HG03342 (cell line): ENCODE measurements at regions not wholly inside any gene's neighbourhood (a gene's known extent, or its start where the extent isn't known, plus 50 kb on each side); places are given as distances from the start of the nearest gene placed in this dataset.
"Not testable (repeated sequence)": the region's sequence is repeated elsewhere in the genome, so short reads cannot be mapped to it uniquely, and the experiment has no call there.

Experiments used
- ATAC-seq: cut with Tn5 transposase; IDR thresholded peaks from one replicate; pipeline ENCODE4 v1.9.1; 2021; ENCODE audit warnings: mild to moderate bottlenecking, moderate library complexity; ENCODE audit not compliant: unreplicated experiment

- no peak for ATAC-seq
Measured at GRCh38 chr4:124433500-124433899, 279.0 kb downstream of the ANKRD50 start.

DNA sequence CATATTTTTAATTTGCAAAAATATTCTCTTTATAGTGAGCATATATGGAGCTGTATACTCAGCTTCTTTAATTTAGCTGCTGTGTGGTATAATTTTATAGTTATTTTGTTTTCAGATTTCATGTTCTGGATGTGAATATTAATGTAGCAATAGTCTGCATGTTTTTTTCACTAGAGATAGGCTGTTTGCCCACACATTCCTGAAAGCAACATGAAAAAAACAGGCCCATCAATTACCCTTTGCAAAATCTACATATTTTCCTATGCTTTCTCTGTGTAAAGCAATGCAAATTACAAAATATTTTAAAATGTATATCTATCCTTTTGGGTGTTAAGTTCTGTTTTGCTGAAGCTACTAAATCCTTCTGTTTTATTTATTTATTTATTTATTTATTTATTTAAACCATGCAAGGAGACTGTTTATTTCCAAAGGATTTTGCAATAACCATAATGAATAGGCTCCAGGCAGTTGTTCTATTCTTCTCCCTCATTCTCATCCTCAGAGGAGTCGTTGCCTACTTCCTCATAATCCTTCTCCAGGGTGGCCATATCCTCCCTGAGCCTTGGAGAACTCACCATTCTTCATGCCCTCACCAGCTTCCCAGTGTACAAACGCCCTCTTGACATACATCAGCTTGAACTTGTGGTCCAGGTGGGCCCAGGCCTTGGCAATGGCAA, 277.1 kb downstream of the ANKRD50 start:
- no peak for ATAC-seq

GRCh38 chr4:124437853-124438495, 274.6 kb downstream of the ANKRD50 start:
- no peak for ATAC-seq

GRCh38 chr4:124445071-124445470, 267.5 kb downstream of the ANKRD50 start:
- ATAC-seq, result no peak

DNA sequence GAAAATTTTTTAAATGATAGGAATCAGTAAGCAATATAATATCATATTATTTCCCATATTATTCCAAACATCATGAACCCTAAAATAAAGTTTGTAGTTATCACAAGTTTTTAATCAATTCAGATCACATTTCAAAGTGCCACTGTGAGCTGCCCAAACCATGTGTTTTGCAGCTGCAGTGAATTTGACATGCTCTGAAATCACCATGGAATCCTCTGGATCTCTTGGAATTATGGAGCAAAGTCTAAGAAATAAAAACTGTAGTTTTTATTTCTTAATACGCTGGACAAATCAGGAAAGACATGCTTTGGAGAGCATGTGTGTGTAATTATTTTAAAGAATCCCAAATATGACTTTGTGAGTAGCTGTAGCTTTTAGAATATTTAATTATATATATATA, 262.7 kb downstream of the ANKRD50 start:
- ATAC-seq, result no peak

DNA sequence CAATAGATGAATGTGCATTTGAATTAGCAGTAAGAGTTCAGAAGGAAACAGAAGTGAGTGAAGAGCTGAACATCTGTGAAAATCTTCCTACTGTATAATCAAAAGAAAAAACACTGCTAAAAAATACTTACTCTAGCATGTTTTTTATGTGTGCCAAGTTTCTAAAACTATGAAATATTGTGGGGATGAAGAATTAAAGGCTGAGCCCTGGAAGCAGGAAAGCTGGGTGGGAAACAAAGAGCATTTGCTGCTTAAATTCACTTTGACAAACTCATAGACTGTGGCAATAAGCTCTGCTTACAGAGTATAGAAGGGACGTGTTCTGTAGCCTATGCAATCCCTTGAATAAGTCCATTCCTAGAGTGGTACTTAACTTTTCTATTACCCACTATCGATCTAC, 261.7 kb downstream of the ANKRD50 start:
- no peak for ATAC-seq

- no peak for ATAC-seq
Measured at GRCh38 chr4:124454772-124455270, 257.7 kb downstream of the ANKRD50 start.

DNA sequence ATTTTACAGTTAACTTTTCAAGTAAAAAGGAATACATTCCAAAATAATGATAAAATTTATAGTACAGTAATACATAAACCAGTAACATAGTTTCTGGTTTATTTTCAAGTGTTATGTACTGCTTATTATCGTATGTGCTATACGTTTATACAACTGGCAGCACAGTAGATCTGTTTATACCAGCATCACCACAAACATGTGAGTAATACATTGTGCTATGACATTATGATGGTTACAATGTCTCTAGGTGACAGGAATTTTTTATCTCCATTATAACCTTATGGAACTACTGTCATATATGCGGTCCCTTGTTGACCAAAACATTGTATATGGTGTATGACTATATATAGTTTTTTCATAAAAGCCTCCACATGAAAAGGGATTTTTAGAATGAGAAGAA, 256.9 kb downstream of the ANKRD50 start:
- no peak for ATAC-seq

DNA sequence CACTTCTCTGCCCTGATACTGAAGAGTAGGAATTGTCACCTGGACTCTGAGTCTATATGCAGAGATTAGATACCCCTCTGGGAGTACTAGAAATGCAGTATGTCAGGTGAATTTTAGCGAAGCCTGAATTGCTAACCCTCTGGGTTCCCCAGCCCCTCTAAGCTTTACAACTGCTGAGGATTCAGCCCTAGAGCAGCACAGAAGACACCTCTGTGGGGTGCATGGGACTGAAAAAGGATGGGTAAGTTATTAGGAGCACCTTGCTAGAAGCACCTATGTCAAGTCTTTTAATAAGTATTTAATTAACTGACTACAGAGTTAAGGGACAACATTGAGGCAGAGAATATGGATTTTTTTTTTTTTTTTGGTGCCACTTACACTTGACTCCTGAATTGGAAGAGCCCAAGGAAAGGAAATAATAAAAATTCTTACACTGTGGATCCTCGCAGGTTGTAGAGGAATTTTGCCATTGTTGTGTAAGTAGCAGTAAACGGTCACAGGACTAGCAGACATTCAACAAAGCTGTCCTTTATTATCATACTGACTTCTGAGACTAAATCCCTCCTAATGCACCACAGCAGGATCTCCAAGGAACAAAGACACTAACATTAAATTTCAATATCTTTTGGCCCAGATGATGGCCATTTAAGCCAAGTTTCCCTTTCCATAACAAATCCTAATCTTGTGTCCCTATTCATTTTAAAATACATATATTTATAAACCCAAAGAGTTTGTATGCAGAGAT, 253.2 kb downstream of the ANKRD50 start:
- ATAC-seq, result no peak

- ATAC-seq, result no peak
Measured at GRCh38 chr4:124459941-124460310, 252.6 kb downstream of the ANKRD50 start.

GRCh38 chr4:124461592-124461991, 250.9 kb downstream of the ANKRD50 start:
- not testable (repeated sequence) for ATAC-seq

DNA sequence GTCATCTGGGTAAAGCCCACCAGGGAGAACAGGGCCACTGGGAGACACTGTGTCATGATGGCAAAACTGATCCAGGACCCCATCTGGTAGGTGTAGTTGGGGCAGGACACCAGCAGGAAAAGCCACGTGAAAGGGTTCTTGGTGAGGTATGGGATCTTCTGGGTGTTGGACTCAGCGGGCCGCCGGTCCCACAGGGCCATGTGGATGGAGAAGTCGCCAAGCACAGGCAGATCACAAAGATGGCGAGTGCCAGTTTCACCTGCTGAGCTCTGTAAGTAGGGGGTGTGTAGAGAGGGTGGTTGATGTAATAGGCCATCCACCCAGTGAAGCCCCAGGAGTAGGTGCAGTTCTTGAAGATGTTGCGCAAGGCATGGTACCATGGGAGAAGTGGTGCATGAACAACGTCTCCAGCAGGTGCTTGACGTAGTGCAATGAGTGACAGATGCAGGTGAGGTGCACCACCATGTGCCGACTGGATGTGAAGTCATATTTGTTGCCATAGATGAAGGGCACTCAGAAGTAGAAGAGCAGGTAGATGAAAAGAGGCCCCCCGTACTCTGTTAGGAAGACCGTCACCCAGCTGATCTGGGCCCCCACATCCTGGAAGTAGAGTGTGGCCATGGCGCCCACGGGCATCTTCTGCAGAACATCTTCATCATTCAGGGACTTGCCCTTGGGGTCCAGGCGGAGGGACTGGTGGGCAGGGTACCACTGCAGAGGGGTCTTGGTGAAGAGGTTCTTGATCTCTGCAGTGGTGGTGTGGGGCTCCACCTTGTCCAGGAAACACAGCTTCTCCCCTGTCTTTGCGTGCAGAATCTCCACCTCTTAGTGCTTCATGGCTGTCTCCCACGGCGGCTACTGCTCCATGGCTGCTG, 249.3 kb downstream of the ANKRD50 start:
- no peak for ATAC-seq

DNA sequence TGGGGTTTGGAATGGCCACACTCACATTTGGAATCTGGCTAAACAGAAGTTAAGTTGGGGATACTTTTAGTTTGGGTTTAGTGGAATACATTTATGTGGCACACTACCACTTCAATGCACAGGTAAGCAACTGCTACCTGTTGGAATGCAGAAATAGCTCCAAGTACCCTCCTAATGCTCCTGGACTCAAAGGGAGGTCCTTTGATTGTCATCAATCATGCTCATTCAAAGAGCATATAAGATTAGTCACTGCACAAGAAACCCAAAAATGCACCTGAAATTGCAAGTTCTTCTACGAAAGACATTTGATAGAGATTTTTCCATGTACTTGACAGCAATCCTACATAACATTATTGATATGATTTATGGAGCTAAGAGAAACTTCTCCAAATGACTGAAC, 247.7 kb downstream of the ANKRD50 start:
- ATAC-seq, result no peak

DNA sequence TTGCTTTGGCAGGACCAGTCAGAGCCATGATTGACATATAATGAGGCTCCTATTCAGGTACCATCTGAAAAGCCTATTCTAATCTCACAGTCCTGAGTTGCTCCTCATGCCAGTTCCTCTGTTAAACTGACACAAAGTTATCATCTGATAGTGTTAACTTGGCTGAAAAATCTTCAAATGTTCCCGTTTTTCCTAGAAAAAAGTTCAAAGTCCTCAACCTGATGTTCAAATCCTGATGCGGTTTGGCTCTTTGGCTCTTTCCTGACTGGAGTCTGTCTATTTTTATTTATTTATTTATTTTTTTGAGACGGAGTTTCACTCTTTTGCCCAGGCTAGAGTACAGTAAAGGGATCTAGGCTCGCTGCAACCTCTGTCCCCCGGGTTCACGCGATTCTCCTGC, 244.2 kb downstream of the ANKRD50 start:
- no peak for ATAC-seq

- no peak for ATAC-seq
Measured at GRCh38 chr4:124469981-124470380, 242.6 kb downstream of the ANKRD50 start.

DNA sequence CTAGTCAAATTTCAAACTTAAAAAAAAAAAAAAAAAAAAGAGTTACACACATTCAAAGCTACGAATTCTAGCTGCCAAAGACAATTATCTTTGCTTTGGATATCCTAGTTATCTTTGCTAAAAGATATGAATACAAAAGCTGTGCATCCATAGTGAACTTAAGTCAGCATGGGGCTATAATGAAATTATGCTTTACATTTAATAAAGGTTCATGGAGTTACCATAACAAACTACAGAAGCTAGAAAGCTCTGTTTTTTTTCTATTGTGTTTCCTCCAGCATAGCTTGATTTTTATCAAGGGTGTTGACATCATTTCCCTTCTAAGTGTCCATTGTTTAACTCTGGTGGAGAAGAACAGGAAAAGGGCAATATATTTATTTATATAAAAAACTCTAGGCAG, 234.1 kb downstream of the ANKRD50 start:
- no peak for ATAC-seq

GRCh38 chr4:124480061-124480460, 232.5 kb downstream of the ANKRD50 start:
- ATAC-seq, result no peak

DNA sequence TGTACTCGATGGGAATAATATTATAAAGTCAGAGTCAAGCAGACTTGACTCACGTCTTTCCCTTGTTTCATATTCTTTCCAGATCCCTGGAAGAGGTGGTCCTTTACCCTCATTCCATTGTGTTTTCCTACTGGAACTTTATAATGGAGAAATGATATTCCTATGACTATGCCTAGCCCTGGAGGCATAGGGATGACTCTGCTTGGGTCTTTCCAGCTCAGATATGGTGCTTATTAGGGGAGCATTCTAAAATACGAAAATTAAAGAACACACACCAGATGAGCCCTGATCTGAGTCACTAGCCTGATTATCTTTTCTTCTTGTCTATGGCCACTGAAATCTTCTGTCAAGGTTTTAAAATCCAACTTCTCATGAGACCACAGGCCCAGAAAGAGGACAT, 231.4 kb downstream of the ANKRD50 start:
- ATAC-seq, result no peak

DNA sequence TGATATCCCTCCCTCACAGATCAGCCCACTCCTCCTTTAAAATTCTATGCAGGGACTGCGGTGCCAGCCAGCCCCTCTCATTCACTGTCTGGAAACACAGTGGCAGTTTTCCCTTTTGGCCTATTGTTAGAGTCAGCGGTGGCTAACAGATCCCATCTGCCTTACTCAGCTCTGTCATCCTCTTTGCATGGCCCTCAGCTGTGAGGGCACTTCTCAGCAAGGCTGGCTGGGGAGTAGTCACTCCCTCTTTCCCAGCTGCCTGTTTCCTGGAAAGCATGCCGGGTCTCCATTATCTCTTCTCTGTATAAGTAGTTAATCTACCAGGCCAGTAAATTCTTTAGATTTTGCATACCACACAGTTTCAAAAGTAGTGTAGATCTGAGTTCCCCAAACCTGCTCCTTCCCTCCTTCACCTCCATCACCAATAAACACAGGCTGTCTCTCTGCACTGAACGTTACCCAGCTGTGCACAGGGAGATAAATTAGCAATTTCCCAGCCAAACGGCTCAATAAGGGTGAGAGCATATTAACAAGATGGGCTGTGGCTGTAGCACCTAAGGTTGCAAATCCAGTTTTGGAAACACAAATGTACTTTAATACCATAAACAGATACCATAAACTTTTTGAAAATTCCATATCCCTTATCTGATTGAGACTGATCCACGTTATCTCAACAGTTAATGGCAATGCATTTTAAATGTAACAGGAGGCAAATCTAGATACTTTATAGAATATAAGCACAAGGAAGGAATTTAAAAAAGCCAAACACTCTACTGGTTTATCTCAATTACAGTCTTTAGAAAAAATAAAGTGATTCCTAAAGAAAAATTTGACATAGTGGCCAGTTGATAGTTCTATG, 229.3 kb downstream of the ANKRD50 start:
- no peak for ATAC-seq

DNA sequence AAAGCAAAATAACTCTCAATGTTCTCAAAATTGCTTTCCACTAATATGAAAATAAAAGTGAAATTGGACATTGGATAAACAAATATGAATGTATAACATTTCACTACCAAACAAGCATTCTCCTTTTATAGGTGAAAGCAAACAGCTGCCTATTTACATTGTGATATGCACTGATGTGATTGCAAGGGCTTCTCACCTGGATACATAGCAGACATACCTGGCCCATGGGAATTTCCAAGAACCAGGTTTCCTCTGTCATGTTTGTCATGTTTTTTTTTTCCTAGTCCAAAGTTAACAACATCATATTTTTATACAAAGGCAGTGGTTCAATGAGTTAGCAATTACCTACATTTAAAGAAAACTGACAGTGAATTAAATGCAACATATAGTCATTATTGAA, 228.5 kb downstream of the ANKRD50 start:
- ATAC-seq, result no peak
